Karpas-422 (cell line): ENCODE measurements at regions not wholly inside any gene's neighbourhood (a gene's known extent, or its start where the extent isn't known, plus 50 kb on each side); places are given as distances from the start of the nearest gene placed in this dataset.

ENCODE experiments used
- DNase-seq: peaks from one replicate; pipeline ENCODE4 v3.0.0-alpha.2; 2015
- H2AFZ ChIP-seq: fragments of 200-600 bp; sonication (generic); 2 replicates; pipeline ENCODE4 v1.6.1; 2014; ENCODE audit warnings: antibody characterized with exemption, low read length, mixed read lengths
- H3K27ac ChIP-seq: fragments of 200-600 bp; sonication (generic); 2 replicates; pipeline ENCODE4 v1.5.1; 2014; ENCODE audit warnings: mild to moderate bottlenecking, low read length, moderate library complexity
- H3K27me3 ChIP-seq: fragments of 200-600 bp; sonication (generic); 2 replicates; pipeline ENCODE4 v1.6.1; 2014; ENCODE audit warnings: low read length, mixed read lengths
- H3K36me3 ChIP-seq: fragments of 200-600 bp; sonication (generic); 2 replicates; pipeline ENCODE4 v1.6.1; 2014; ENCODE audit warnings: low read length, mixed read lengths; ENCODE audit not compliant: insufficient read depth
- H3K4me1 ChIP-seq: fragments of 200-600 bp; sonication (generic); 2 replicates; pipeline ENCODE4 v1.6.1; 2014; ENCODE audit warnings: mild to moderate bottlenecking, low read length, mixed read lengths
- H3K4me2 ChIP-seq: fragments of 200-600 bp; sonication (generic); 2 replicates; pipeline ENCODE4 v1.6.1; 2014; ENCODE audit warnings: low read length, low read depth, mild to moderate bottlenecking; ENCODE audit not compliant: poor library complexity, severe bottlenecking
- H3K4me3 ChIP-seq: fragments of 200-600 bp; sonication (generic); 2 replicates; pipeline ENCODE4 v1.5.1; 2014; ENCODE audit warnings: mild to moderate bottlenecking, antibody characterized with exemption, low read length, mixed read lengths
- H3K79me2 ChIP-seq: fragments of 200-600 bp; sonication (generic); 2 replicates; pipeline ENCODE4 v1.6.1; 2014; ENCODE audit warnings: mild to moderate bottlenecking, low read length, mixed read lengths
- H3K9ac ChIP-seq: fragments of 200-600 bp; sonication (generic); 2 replicates; pipeline ENCODE4 v1.6.0; 2014; ENCODE audit warnings: low read length
- H3K9me2 ChIP-seq: fragments of 200-600 bp; sonication (generic), shearing (Covaris generic); replicated peaks from 2 replicates; pipeline ENCODE4 v1.6.0; 2014; ENCODE audit warnings: mild to moderate bottlenecking, low read length, moderate library complexity; ENCODE audit not compliant: insufficient read depth
- H3K9me3 ChIP-seq: fragments of 300-700, 200-600 bp; sonication (generic); 2 replicates; pipeline ENCODE4 v1.6.1; 2014; ENCODE audit warnings: low read length, mixed read lengths
- H4K20me1 ChIP-seq: fragments of 200-600 bp; sonication (generic); 2 replicates; pipeline ENCODE4 v1.6.1; 2014; ENCODE audit warnings: mild to moderate bottlenecking, antibody characterized with exemption, low read length, low read depth; ENCODE audit not compliant: insufficient read depth

DNA sequence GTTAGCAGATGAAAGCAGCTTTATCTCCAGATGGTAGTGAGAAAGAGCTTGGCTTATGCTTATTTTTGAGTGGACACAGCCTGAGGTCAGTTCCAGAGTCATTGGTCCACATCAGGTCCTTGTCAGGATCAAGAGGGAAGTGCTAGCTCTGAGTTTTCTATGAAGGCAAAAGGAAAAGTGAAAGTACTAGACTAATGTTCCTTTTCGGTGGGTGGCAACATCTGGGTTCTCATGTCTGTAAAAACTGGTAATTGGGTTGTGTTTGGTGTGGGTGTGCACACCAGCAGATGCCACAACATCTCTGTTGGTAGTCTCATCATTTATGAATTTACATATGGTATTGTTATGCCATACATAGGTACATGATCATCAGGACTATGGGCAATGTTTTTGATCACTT, 210.5 kb downstream of the PWWP3B start:
- Histone ChIP-seq H3K9ac (no peak overlapping the region), H3K4me2 (no peak overlapping the region), H3K9me3 (no peaks in the 10 kb centered on the region), H3K36me3 (no peaks in the 10 kb centered on the region), H2AFZ (no peak overlapping the region), H4K20me1 (no peaks in the 10 kb centered on the region), H3K27me3 (no peaks in the 10 kb centered on the region), H3K79me2 (no peaks in the 10 kb centered on the region), H3K9me2 (no peaks in the 10 kb centered on the region), H3K4me3 (no peak overlapping the region), H3K4me1 (no peaks in the 10 kb centered on the region), H3K27ac (no peak overlapping the region)
- DNase-seq, result no peak

DNA sequence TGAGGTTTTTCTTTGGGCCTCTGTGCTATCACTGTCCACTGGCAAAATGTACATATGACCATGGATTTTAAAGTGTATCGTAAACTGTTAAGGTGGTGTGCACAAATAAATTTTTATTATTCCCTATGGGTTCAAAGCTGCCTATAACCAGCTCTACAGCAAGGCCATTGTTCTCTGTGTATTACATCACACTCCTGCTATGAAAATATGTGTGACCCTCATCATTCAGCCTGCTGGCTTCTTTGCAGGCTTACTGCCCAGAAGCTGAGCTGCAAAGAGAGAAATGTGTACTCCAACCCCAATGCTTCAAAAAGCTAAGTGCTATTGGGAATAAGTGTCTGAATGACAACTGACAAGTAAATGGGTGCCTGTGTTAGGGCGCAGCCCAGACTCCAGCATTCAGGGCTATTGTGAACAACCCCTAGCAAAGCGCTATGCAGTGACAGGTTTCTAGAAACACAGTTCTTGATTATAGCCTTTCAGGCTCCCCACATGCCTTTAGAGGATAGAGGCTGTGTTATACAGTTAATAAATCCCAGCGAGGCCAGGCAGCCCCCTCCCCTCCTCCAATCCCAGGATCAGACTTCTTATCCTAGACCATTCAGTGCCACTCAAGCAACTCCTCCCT, 220.4 kb upstream of the RADX start:
- Histone ChIP-seq H3K4me2 (no peak overlapping the region), H3K9ac (no peak overlapping the region), H3K36me3 (no peaks in the 10 kb centered on the region), H2AFZ (no peak overlapping the region), H3K9me2 (no peaks in the 10 kb centered on the region), H3K27ac (no peak overlapping the region), H3K4me3 (no peak overlapping the region), H3K27me3 (no peaks in the 10 kb centered on the region), H4K20me1 (no peaks in the 10 kb centered on the region), H3K4me1 (no peaks in the 10 kb centered on the region), H3K79me2 (no peaks in the 10 kb centered on the region), H3K9me3 (peaks cover 5% of the 10 kb centered on the region; the same call in 1 of the 2 replicates)
- DNase-seq, result no peak

DNA sequence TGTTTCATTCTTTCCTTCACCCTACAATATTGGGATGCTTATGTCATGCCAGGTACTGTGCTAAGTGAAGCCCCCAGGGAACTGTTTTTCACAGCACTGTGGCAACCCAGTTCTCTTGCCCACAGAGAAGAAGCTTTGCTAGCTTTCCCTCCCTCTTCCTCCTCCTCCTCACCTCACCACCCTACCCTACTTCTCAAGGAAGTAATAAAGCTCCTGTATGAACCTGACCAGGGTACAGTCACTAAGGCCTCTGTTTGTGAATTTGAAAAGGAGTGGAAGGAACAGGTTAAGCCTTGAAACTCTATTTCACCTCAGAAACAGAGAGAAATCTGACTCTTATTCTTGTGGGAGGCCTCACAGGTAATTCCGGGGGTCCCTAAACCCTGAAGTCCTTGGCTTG, 219.4 kb upstream of the RADX start:
- H4K20me1 ChIP-seq, result no peaks in the 10 kb centered on the region
- no peak overlapping the region for H3K4me2 ChIP-seq
- no peaks in the 10 kb centered on the region for H3K9me2 ChIP-seq
- H3K79me2 ChIP-seq, result no peaks in the 10 kb centered on the region
- no peak overlapping the region for H3K9ac ChIP-seq
- no peak overlapping the region for H2AFZ ChIP-seq
- H3K27me3 ChIP-seq, result no peaks in the 10 kb centered on the region
- no peaks in the 10 kb centered on the region for H3K36me3 ChIP-seq
- no peak for DNase-seq
- H3K4me3 ChIP-seq, result no peak overlapping the region
- no peak overlapping the region for H3K27ac ChIP-seq
- H3K9me3 ChIP-seq, result peaks cover 5% of the 10 kb centered on the region; the same call in 1 of the 2 replicates
- H3K4me1 ChIP-seq, result no peaks in the 10 kb centered on the region

DNA sequence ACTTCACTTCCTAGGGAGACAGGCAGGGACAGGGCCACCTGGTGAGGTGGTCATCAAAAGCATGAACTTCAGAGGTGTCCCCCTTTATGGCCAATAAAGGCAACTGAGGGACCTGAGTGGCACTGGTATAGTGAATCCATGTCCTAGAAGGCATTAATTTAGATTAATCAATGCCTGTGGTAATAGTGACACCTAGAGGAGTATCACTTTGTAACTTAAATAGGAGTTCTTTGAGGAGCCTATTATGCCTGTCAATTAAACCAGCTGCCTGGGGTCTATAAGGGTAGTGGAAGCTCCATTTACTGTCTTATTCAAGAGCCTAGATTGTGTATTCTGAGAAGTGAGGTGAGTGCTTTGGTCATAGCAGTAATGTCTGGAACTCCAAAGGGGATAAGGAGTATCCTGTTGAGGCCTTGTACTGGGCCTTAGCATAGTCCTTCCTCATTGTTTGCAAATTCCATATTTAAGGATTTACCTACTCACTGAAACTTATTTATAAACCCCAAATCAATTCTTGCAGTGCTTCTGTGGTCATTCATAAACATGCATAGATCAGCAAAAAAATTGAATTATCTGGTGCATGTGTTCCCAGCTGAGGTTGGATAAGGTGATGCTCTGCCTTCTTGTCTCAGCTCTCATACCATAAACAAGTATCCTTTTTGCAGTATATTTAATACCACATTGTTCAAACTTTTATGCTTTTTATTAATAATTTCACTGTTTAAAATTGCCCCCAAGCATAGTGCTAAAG, 213.8 kb upstream of the RADX start:
- H3K4me2 ChIP-seq, result no peak overlapping the region
- H3K4me3 ChIP-seq, result no peak overlapping the region

DNA sequence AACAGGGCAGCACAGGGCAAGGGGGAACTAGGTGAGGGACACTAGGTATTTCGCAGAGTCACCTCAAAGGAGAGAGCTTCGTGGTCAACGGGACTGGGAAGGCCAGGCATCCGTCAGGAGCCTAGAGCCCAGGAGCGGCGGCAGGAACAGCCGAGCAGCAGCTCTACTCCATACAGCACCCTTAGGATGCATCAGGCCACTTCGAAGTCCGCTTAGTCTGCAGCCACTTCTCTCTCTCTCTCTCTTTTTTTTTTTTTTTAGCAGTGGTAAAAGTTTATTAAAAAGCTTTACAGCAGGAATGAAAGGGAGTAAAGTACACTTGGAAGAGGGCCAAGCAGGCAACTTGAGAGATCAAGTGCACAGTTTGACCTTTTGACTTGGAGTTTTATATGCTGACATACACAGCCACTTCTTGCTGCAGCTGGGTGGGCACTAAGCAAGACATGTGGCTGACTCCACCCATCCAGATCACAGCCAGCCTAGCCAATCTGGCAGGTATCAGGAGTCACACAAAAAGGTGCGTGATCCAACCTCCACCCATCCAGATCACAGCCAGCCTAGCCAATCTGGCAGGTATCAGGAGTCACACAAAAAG, 209.7 kb upstream of the RADX start:
- DNase-seq, result no peak
- Histone ChIP-seq H3K27ac (no peak overlapping the region), H3K9me3 (no peaks in the 10 kb centered on the region), H3K79me2 (no peaks in the 10 kb centered on the region), H3K36me3 (no peaks in the 10 kb centered on the region), H4K20me1 (no peaks in the 10 kb centered on the region), H3K27me3 (no peaks in the 10 kb centered on the region), H3K4me3 (no peak overlapping the region), H3K9ac (no peak overlapping the region), H3K4me1 (no peaks in the 10 kb centered on the region), H3K9me2 (no peaks in the 10 kb centered on the region), H3K4me2 (no peak overlapping the region), H2AFZ (no peak overlapping the region)

More for the DNA sequence above, 213.8 kb upstream of the RADX start:
- no peaks in the 10 kb centered on the region for H3K79me2 ChIP-seq
- H3K4me1 ChIP-seq, result no peaks in the 10 kb centered on the region
- no peaks in the 10 kb centered on the region for H3K27me3 ChIP-seq
- H3K9ac ChIP-seq, result no peak overlapping the region
- no peak overlapping the region for H3K27ac ChIP-seq
- H3K9me2 ChIP-seq, result no peaks in the 10 kb centered on the region
- H3K36me3 ChIP-seq, result no peaks in the 10 kb centered on the region
- no peaks in the 10 kb centered on the region for H4K20me1 ChIP-seq
- DNase-seq, result peak; percentile 63
- H2AFZ ChIP-seq, result no peak overlapping the region
- H3K9me3 ChIP-seq, result no peaks in the 10 kb centered on the region

DNA sequence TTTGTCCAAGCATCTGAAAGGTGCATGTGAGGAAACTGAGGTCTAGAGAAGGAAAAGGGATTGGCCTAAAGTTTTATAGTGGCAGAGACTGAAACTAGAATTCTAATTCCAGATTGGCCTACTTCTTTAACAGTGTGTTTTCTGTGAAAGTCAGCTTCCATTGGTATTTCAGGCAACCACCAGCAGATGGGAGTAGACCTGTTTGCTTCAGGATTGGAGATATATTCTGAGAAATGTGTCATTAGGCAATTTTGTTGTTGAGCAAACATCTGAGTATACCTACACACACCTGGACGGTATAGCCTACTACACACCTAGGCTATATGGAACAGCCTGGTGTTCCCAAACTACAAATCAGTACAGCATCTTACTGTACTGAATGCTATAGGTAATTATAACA, 207.3 kb upstream of the RADX start:
- no peaks in the 10 kb centered on the region for H4K20me1 ChIP-seq
- H3K9ac ChIP-seq, result no peak overlapping the region
- H3K27me3 ChIP-seq, result no peaks in the 10 kb centered on the region

DNA sequence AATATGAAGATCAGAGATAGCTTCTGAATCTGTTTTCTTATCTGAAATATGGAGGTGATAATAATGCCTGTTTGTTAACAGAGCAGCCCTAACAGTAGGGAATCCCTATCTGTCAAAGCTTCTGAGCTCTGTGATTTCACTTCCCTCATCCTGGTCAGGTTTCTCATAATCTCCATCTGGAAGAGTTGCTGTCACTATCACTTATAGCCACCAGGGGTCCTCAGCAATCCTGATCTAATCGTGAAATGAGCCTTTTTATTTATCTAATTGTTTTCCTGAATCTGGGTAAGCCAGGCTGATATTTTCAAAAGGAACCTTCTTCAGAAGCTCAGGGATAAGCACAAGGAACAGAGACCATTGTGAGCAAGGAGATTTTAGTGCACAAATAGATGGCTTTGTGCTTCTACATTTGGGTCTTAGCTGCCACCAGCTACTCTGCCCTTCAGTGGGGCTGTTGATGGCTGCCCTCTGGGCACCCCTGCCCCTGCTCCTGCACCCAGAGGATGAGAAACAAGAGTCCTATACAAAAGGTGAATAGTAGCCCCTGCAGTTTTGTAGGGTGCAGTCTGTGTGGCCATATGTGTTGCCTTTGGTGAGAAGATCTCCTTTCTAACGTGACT, 196.4 kb upstream of the RADX start:
- no peak overlapping the region for H3K9ac ChIP-seq
- H3K4me1 ChIP-seq, result no peaks in the 10 kb centered on the region
- H3K9me2 ChIP-seq, result no peaks in the 10 kb centered on the region
- no peak overlapping the region for H3K27ac ChIP-seq
- H3K27me3 ChIP-seq, result no peaks in the 10 kb centered on the region
- H3K4me3 ChIP-seq, result no peak overlapping the region
- H4K20me1 ChIP-seq, result no peaks in the 10 kb centered on the region
- DNase-seq, result peak; percentile 78
- no peaks in the 10 kb centered on the region for H3K79me2 ChIP-seq
- H3K36me3 ChIP-seq, result no peaks in the 10 kb centered on the region
- no peak overlapping the region for H3K4me2 ChIP-seq
- H3K9me3 ChIP-seq, result no peaks in the 10 kb centered on the region
- H2AFZ ChIP-seq, result no peak overlapping the region

More for the DNA sequence above, 207.3 kb upstream of the RADX start:
- Histone ChIP-seq H2AFZ (no peak overlapping the region), H3K4me3 (no peak overlapping the region), H3K27ac (no peak overlapping the region), H3K4me1 (no peaks in the 10 kb centered on the region), H3K79me2 (no peaks in the 10 kb centered on the region), H3K4me2 (no peak overlapping the region), H3K36me3 (no peaks in the 10 kb centered on the region), H3K9me3 (no peaks in the 10 kb centered on the region), H3K9me2 (no peaks in the 10 kb centered on the region)
- DNase-seq, result no peak

DNA sequence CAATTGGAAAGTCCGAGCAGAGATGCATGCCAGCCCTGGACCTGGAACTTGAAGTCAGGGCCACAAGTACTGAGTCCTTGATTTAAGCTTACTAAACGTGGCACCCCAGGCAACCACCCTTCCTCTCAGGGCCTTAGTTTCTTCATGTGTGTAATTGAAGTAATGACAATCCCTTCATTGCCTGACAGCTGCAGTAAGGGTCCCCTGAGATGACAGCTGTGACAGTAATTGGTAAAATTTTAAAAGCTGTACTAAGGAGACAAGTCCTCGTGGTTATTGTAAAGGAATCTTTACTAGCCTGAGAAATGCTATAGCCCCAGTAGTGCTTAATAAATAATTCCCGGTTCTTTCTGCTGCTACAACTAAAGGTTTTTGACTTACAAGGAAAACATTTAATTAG, 175.1 kb upstream of the RADX start:
- Histone ChIP-seq H2AFZ (no peak overlapping the region), H3K27ac (no peak overlapping the region), H3K4me2 (no peak overlapping the region), H3K79me2 (no peaks in the 10 kb centered on the region), H3K4me1 (no peaks in the 10 kb centered on the region), H4K20me1 (no peaks in the 10 kb centered on the region), H3K9me2 (no peaks in the 10 kb centered on the region), H3K9me3 (no peaks in the 10 kb centered on the region), H3K9ac (no peak overlapping the region), H3K36me3 (no peaks in the 10 kb centered on the region), H3K4me3 (no peak overlapping the region), H3K27me3 (no peaks in the 10 kb centered on the region)
- no peak for DNase-seq
